GM23338 (cell line): ENCODE measurements at regions not wholly inside any gene's neighbourhood (a gene's known extent, or its start where the extent isn't known, plus 50 kb on each side); places are given as distances from the start of the nearest gene placed in this dataset.
"Not testable (repeated sequence)": the region's sequence is repeated elsewhere in the genome, so short reads cannot be mapped to it uniquely, and the experiment has no call there.

Experiments used
- EZH2phosphoT487 ChIP-seq: fragments of 200-600 bp; sonication (generic); IDR thresholded peaks from one replicate; pipeline ENCODE4 v1.8.1; 2018; ENCODE audit warnings: antibody characterized with exemption; ENCODE audit not compliant: unreplicated experiment
- NANOG ChIP-seq: IDR thresholded peaks from 2 replicates; pipeline ENCODE4 v1.6.1; 2016; ENCODE audit warnings: antibody characterized with exemption, borderline replicate concordance
- TF ChIP-seq, protein P1 (sequence below), 2 experiments: fragments of 200-600 bp in 1 of 2; sonication (generic) in 1 of 2; conservative IDR thresholded peaks; 2 replicates each; pipeline versions ENCODE4 v1.5.1 to v1.6.1; 2016 to 2017; ENCODE audit warnings: antibody characterized with exemption in 2 of 2, low read depth in 2 of 2, mild to moderate bottlenecking in 2 of 2, moderate library complexity in 1 of 2

- TF ChIP-seq, protein P1, sequence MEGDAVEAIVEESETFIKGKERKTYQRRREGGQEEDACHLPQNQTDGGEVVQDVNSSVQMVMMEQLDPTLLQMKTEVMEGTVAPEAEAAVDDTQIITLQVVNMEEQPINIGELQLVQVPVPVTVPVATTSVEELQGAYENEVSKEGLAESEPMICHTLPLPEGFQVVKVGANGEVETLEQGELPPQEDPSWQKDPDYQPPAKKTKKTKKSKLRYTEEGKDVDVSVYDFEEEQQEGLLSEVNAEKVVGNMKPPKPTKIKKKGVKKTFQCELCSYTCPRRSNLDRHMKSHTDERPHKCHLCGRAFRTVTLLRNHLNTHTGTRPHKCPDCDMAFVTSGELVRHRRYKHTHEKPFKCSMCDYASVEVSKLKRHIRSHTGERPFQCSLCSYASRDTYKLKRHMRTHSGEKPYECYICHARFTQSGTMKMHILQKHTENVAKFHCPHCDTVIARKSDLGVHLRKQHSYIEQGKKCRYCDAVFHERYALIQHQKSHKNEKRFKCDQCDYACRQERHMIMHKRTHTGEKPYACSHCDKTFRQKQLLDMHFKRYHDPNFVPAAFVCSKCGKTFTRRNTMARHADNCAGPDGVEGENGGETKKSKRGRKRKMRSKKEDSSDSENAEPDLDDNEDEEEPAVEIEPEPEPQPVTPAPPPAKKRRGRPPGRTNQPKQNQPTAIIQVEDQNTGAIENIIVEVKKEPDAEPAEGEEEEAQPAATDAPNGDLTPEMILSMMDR (conservative IDR thresholded peaks at IDR 0.05; ENCODE audit: low read depth in 2 of 2), result not testable (repeated sequence)
- TF ChIP-seq NANOG, EZH2phosphoT487: not testable (repeated sequence)
Observed at GRCh38 chr4:9582880-9583279, 138.7 kb downstream of the DEFB131A start.
